ENCODE measurements at regions not wholly inside any gene's neighbourhood (a gene's known extent, or its start where the extent isn't known, plus 50 kb on each side); places are given as distances from the start of the nearest gene placed in this dataset.

DNA sequence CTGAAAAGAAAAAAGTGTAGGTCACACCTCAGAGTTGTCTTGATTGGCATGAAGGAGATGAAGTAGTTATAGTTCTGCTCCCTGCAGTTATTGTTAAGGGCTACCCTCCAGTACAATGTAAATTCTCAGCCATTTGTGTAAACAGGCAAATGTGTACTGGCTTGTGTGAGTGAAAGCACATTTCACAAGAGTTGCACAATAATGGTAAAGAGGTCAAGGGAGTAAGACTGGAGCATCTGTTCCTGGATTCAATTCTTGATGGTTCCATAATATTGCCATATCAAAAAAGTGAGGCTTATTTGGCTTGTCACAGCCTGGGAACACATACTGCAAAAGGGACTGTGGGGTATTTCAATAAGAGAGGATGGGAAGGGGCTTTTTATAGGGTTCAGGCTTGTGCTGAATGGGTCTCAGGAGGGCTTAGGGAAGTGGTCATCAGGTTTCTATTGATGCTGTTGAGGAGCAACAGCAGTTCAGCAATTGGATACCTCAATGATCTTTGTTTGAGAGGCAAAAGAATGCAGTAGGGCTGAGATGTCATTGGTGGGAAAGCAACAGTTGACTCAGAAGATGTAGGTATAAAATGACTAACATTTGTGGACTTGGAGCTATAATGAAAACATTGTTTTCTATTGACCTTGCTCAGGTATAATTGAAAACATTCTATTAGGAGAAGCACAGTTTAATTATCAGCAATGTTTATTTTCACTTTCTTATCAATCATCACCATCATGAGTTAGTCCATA, 402.6 kb downstream of the BCKDHB start:
- Histone ChIP-seq H3K27me3 (ENCODE audit: insufficient read depth, low read depth, low read length) (no peaks in the 10 kb centered on the region), H3K36me3 (ENCODE audit: insufficient read depth, low read length) (no peaks in the 10 kb centered on the region), H2AFZ (ENCODE audit: low read depth, low read length) (no peak overlapping the region), H3K27ac (ENCODE audit: low read length) (no peak overlapping the region), H3K79me2 (replicated peaks; ENCODE audit: insufficient read depth, low read length) (no peaks in the 10 kb centered on the region), H3F3A (ENCODE audit: insufficient read depth, low read length, poor library complexity, severe bottlenecking) (no peaks in the 10 kb centered on the region), H3K4me3 (ENCODE audit: low read length) (no peak overlapping the region), H3K9me2 (ENCODE audit: insufficient read depth, low read length) (no peaks in the 10 kb centered on the region), H4K20me1 (ENCODE audit: insufficient read depth) (no peaks in the 10 kb centered on the region), H3K4me2 (ENCODE audit: low read length) (no peak overlapping the region), H3K9me3 (ENCODE audit: low read length) (no peaks in the 10 kb centered on the region), H3K9ac (ENCODE audit: low read length) (no peak overlapping the region)
- TF ChIP-seq MXI1 (conservative IDR thresholded peaks at IDR 0.05; ENCODE audit: poor library complexity, severe bottlenecking) (no peak), POLR2AphosphoS5 (IDR thresholded peaks at IDR 0.05) (no peak), RAD21 (conservative IDR thresholded peaks at IDR 0.05) (no peak), EP300 (conservative IDR thresholded peaks at IDR 0.05; ENCODE audit: poor library complexity, severe bottlenecking) (no peak), EZH2 (IDR thresholded peaks at IDR 0.05; ENCODE audit: borderline replicate concordance, insufficient read depth, low read length, poor library complexity, severe bottlenecking) (no peak), TAF1 (IDR thresholded peaks at IDR 0.05; ENCODE audit: low read depth) (no peak), SMC3 (conservative IDR thresholded peaks at IDR 0.05; ENCODE audit: poor library complexity) (no peak)
- TF ChIP-seq, protein P1, sequence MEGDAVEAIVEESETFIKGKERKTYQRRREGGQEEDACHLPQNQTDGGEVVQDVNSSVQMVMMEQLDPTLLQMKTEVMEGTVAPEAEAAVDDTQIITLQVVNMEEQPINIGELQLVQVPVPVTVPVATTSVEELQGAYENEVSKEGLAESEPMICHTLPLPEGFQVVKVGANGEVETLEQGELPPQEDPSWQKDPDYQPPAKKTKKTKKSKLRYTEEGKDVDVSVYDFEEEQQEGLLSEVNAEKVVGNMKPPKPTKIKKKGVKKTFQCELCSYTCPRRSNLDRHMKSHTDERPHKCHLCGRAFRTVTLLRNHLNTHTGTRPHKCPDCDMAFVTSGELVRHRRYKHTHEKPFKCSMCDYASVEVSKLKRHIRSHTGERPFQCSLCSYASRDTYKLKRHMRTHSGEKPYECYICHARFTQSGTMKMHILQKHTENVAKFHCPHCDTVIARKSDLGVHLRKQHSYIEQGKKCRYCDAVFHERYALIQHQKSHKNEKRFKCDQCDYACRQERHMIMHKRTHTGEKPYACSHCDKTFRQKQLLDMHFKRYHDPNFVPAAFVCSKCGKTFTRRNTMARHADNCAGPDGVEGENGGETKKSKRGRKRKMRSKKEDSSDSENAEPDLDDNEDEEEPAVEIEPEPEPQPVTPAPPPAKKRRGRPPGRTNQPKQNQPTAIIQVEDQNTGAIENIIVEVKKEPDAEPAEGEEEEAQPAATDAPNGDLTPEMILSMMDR (IDR thresholded peaks at IDR 0.05; ENCODE audit: poor library complexity, severe bottlenecking) = no peak
- TF ChIP-seq, protein P2, sequence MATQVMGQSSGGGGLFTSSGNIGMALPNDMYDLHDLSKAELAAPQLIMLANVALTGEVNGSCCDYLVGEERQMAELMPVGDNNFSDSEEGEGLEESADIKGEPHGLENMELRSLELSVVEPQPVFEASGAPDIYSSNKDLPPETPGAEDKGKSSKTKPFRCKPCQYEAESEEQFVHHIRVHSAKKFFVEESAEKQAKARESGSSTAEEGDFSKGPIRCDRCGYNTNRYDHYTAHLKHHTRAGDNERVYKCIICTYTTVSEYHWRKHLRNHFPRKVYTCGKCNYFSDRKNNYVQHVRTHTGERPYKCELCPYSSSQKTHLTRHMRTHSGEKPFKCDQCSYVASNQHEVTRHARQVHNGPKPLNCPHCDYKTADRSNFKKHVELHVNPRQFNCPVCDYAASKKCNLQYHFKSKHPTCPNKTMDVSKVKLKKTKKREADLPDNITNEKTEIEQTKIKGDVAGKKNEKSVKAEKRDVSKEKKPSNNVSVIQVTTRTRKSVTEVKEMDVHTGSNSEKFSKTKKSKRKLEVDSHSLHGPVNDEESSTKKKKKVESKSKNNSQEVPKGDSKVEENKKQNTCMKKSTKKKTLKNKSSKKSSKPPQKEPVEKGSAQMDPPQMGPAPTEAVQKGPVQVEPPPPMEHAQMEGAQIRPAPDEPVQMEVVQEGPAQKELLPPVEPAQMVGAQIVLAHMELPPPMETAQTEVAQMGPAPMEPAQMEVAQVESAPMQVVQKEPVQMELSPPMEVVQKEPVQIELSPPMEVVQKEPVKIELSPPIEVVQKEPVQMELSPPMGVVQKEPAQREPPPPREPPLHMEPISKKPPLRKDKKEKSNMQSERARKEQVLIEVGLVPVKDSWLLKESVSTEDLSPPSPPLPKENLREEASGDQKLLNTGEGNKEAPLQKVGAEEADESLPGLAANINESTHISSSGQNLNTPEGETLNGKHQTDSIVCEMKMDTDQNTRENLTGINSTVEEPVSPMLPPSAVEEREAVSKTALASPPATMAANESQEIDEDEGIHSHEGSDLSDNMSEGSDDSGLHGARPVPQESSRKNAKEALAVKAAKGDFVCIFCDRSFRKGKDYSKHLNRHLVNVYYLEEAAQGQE (IDR thresholded peaks at IDR 0.05; ENCODE audit: borderline replicate concordance) = no peak

DNA sequence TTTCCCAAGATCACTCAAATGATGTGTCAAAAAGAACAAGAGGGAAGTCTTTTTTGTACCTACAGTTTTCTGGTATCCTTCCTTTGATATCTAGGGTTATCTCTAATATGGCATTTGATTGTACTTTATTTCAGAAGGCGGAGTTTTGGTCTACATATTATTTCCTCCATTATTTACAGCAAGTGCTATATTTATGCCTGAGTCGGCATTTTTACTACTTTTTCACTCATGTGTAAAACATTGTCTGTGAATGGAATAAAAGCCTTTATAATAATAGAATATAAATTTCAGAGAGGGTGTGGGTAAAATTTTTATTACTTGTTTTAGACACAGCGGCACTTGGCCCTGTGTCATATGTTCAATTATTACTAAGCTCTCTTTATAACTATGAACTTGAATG, 398.4 kb downstream of the BCKDHB start:
- Histone ChIP-seq H3K9me3 (ENCODE audit: low read length) (no peaks in the 10 kb centered on the region), H3K9ac (ENCODE audit: low read length) (no peak overlapping the region), H2AFZ (ENCODE audit: low read depth, low read length) (no peak overlapping the region), H4K20me1 (ENCODE audit: insufficient read depth) (no peaks in the 10 kb centered on the region), H3K36me3 (ENCODE audit: insufficient read depth, low read length) (no peaks in the 10 kb centered on the region), H3K4me2 (ENCODE audit: low read length) (no peak overlapping the region), H3K27me3 (ENCODE audit: insufficient read depth, low read depth, low read length) (no peaks in the 10 kb centered on the region), H3F3A (ENCODE audit: insufficient read depth, low read length, poor library complexity, severe bottlenecking) (no peaks in the 10 kb centered on the region), H3K27ac (ENCODE audit: low read length) (no peak overlapping the region), H3K79me2 (replicated peaks; ENCODE audit: insufficient read depth, low read length) (no peaks in the 10 kb centered on the region), H3K9me2 (ENCODE audit: insufficient read depth, low read length) (no peaks in the 10 kb centered on the region), H3K4me3 (ENCODE audit: low read length) (no peak overlapping the region)
- TF ChIP-seq SMC3 (conservative IDR thresholded peaks at IDR 0.05; ENCODE audit: poor library complexity) (no peak), EZH2 (IDR thresholded peaks at IDR 0.05; ENCODE audit: borderline replicate concordance, insufficient read depth, low read length, poor library complexity, severe bottlenecking) (no peak), TAF1 (IDR thresholded peaks at IDR 0.05; ENCODE audit: low read depth) (no peak), MXI1 (conservative IDR thresholded peaks at IDR 0.05; ENCODE audit: poor library complexity, severe bottlenecking) (no peak), EP300 (conservative IDR thresholded peaks at IDR 0.05; ENCODE audit: poor library complexity, severe bottlenecking) (no peak), RAD21 (conservative IDR thresholded peaks at IDR 0.05) (no peak), POLR2AphosphoS5 (IDR thresholded peaks at IDR 0.05) (no peak)
- TF ChIP-seq, protein P1 (IDR thresholded peaks at IDR 0.05; ENCODE audit: poor library complexity, severe bottlenecking) = no peak
- TF ChIP-seq, protein P2 (IDR thresholded peaks at IDR 0.05; ENCODE audit: borderline replicate concordance) = no peak
